ENCODE measurements at regions not wholly inside any gene's neighbourhood (a gene's known extent, or its start where the extent isn't known, plus 50 kb on each side); places are given as distances from the start of the nearest gene placed in this dataset.
"Not testable (repeated sequence)": the region's sequence is repeated elsewhere in the genome, so short reads cannot be mapped to it uniquely, and the experiment has no call there.

- no peak for TF ChIP-seq CTCF (conservative IDR thresholded peaks at IDR 0.05)
- no peak overlapping the region for H3K27ac Mint-ChIP-seq (ENCODE audit: unreplicated experiment)
- no peak overlapping the region for H3K4me3 Mint-ChIP-seq
- H3K27me3 Mint-ChIP-seq (ENCODE audit: low read depth): no peaks in the 10 kb centered on the region
- DNase-seq (ENCODE audit: low read depth, low spot score): no peak
- peaks cover 14% of the 10 kb centered on the region for H3K9me3 Mint-ChIP-seq
- peaks cover 32% of the 10 kb centered on the region for H3K4me1 Mint-ChIP-seq
- H3K36me3 Mint-ChIP-seq (ENCODE audit: low read depth): peaks cover 9% of the 10 kb centered on the region
Measured at GRCh38 chr7:94305836-94306235, 88.9 kb upstream of the COL1A2 start.

GRCh38 chr7:94307399-94308048 is 87.2 kb upstream of the COL1A2 start:
- Mint-ChIP-seq H3K4me1 (peaks cover 18% of the 10 kb centered on the region), H3K27ac (ENCODE audit: unreplicated experiment) (no peak overlapping the region), H3K4me3 (no peak overlapping the region), H3K36me3 (ENCODE audit: low read depth) (peaks cover 9% of the 10 kb centered on the region), H3K27me3 (ENCODE audit: low read depth) (no peaks in the 10 kb centered on the region), H3K9me3 (peaks cover 14% of the 10 kb centered on the region)
- TF ChIP-seq CTCF (conservative IDR thresholded peaks at IDR 0.05): no peak
- DNase-seq (ENCODE audit: low read depth, low spot score): no peak

GRCh38 chr7:94311515-94311914 is 83.2 kb upstream of the COL1A2 start:
- TF ChIP-seq CTCF (conservative IDR thresholded peaks at IDR 0.05): no peak
- Mint-ChIP-seq H3K27ac (ENCODE audit: unreplicated experiment) (no peak overlapping the region), H3K4me1 (peaks cover 23% of the 10 kb centered on the region), H3K4me3 (no peak overlapping the region), H3K36me3 (ENCODE audit: low read depth) (peaks cover 3% of the 10 kb centered on the region), H3K27me3 (ENCODE audit: low read depth) (no peaks in the 10 kb centered on the region), H3K9me3 (peaks cover 14% of the 10 kb centered on the region)
- no peak for DNase-seq (ENCODE audit: low read depth, low spot score)

- no peaks in the 10 kb centered on the region for H3K27me3 Mint-ChIP-seq (ENCODE audit: low read depth)
- H3K27ac Mint-ChIP-seq (ENCODE audit: unreplicated experiment): peak overlapping the region; percentile 73
- H3K9me3 Mint-ChIP-seq: peaks cover 5% of the 10 kb centered on the region
- H3K36me3 Mint-ChIP-seq (ENCODE audit: low read depth): peaks cover 3% of the 10 kb centered on the region
- H3K4me3 Mint-ChIP-seq: no peak overlapping the region
- H3K4me1 Mint-ChIP-seq: peaks cover 23% of the 10 kb centered on the region
- TF ChIP-seq CTCF (conservative IDR thresholded peaks at IDR 0.05): no peak
- no peak for DNase-seq (ENCODE audit: low read depth, low spot score)
Measured at GRCh38 chr7:94313926-94314325, 80.8 kb upstream of the COL1A2 start.

GRCh38 chr7:94314413-94315410 is 80.0 kb upstream of the COL1A2 start:
- peak overlapping the region; percentile 24 for H3K27ac Mint-ChIP-seq (ENCODE audit: unreplicated experiment)
- H3K9me3 Mint-ChIP-seq: peaks cover 7% of the 10 kb centered on the region
- H3K27me3 Mint-ChIP-seq (ENCODE audit: low read depth): no peaks in the 10 kb centered on the region
- no peak for DNase-seq (ENCODE audit: low read depth, low spot score)
- peaks cover 23% of the 10 kb centered on the region for H3K4me1 Mint-ChIP-seq
- no peak overlapping the region for H3K4me3 Mint-ChIP-seq
- no peak for TF ChIP-seq CTCF (conservative IDR thresholded peaks at IDR 0.05)
- H3K36me3 Mint-ChIP-seq (ENCODE audit: low read depth): peaks cover 3% of the 10 kb centered on the region

- not testable (repeated sequence) for H3K27me3 Mint-ChIP-seq (ENCODE audit: low read depth); DNase-seq (ENCODE audit: low read depth, low spot score); H3K4me3 Mint-ChIP-seq; H3K27ac Mint-ChIP-seq (ENCODE audit: unreplicated experiment); H3K4me1 Mint-ChIP-seq
- Mint-ChIP-seq H3K9me3 (peaks cover 13% of the 10 kb centered on the region), H3K36me3 (ENCODE audit: low read depth) (peaks cover 15% of the 10 kb centered on the region)
Measured at GRCh38 chr7:94321138-94321537, 73.6 kb upstream of the COL1A2 start.
